ENCODE measurements at regions not wholly inside any gene's neighbourhood (a gene's known extent, or its start where the extent isn't known, plus 50 kb on each side); places are given as distances from the start of the nearest gene placed in this dataset.

DNA sequence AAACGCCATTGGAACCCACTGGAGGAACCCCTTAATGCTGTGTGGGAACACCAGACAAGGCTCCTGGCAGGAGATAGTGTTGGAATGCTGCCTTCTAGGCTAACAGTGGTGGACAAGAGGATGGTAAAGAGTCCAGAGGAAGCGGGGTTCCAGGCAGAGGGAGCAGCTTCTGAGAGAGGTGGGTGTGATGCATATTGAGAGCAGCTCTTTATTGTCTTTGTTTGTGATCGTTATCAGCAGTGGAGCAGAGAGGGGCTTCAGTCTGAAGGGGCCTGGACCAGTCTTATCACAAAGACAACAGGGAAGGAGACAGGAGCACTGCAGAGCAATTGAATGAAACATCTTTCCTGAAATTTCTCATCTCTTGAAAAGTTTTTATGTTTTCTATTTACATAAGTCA, 106.8 kb upstream of the PLET1 start:
- DNase-seq (no peak), ATAC-seq (ENCODE audit: poor library complexity) (no peak)
- Mint-ChIP-seq H3K9me3 (no peaks in the 10 kb centered on the region), H3K36me3 (ENCODE audit: low read depth) (peaks cover 4% of the 10 kb centered on the region), H3K27ac (no peak overlapping the region), H3K27me3 (no peaks in the 10 kb centered on the region), H3K4me3 (no peak overlapping the region), H3K4me1 (ENCODE audit: low read depth) (no peaks in the 10 kb centered on the region)
- CTCF ChIA-PET = no interaction called here
- Histone ChIP-seq H3K27ac (ENCODE audit: low read depth in 1 of 2, low read length in 2 of 2) (no peak overlapping the region), H3K27me3 (ENCODE audit: control insufficient read depth in 1 of 2, insufficient read depth in 2 of 2, low read length in 2 of 2) (no peaks in the 10 kb centered on the region), H3K4me1 (ENCODE audit: insufficient read depth, low read length) (no peaks in the 10 kb centered on the region), H3K4me3 (ENCODE audit: low read length) (no peak overlapping the region), H3K9me3 (ENCODE audit: control insufficient read depth in 1 of 2, insufficient read depth in 1 of 2, low read length in 2 of 2) (no peaks in the 10 kb centered on the region), H3K36me3 (ENCODE audit: insufficient read depth, low read length) (no peaks in the 10 kb centered on the region)
- no peak for TF ChIP-seq CTCF (IDR thresholded peaks at IDR 0.05)
- POLR2A ChIA-PET = no interaction called here
- intact Hi-C loops (cut with DNase I, micrococcal nuclease) = no loop called here

DNA sequence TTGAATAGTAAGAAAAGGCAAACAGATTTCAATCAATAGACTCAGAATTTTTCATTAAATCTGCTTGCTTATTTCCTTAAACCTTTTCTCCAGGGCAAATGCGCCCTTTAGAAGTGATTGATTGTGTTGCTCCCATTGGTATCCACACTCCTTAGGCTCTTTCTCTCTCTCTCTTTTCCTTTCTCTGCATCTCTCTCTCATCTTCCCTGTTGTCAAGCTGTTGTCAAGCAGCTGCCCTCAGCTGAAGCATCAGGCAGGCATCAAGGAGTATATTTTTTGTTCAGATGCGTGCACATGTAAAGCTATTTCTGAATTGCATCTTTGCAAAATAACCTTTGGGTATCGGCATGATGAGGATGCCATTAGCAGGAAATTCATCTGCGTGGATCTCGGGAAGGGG, 107.2 kb upstream of the PLET1 start:
- CTCF ChIA-PET = no interaction called here
- Histone ChIP-seq H3K9me3 (ENCODE audit: control insufficient read depth in 1 of 2, insufficient read depth in 1 of 2, low read length in 2 of 2) (no peaks in the 10 kb centered on the region), H3K27ac (ENCODE audit: low read depth in 1 of 2, low read length in 2 of 2) (no peak overlapping the region), H3K4me3 (ENCODE audit: low read length) (no peak overlapping the region), H3K4me1 (ENCODE audit: insufficient read depth, low read length) (no peaks in the 10 kb centered on the region), H3K36me3 (ENCODE audit: insufficient read depth, low read length) (no peaks in the 10 kb centered on the region), H3K27me3 (ENCODE audit: control insufficient read depth in 1 of 2, insufficient read depth in 2 of 2, low read length in 2 of 2) (no peaks in the 10 kb centered on the region)
- POLR2A ChIA-PET = no interaction called here
- ATAC-seq (ENCODE audit: poor library complexity) (no peak), DNase-seq (no peak)
- Mint-ChIP-seq H3K4me3 (no peak overlapping the region), H3K27ac (no peak overlapping the region), H3K4me1 (ENCODE audit: low read depth) (no peaks in the 10 kb centered on the region), H3K36me3 (ENCODE audit: low read depth) (peaks cover 6% of the 10 kb centered on the region), H3K27me3 (no peaks in the 10 kb centered on the region), H3K9me3 (no peaks in the 10 kb centered on the region)
- intact Hi-C loops (cut with DNase I, micrococcal nuclease) = no loop called here
- TF ChIP-seq CTCF (IDR thresholded peaks at IDR 0.05) = no peak

GRCh38 chr11:112368381-112368780, 107.7 kb upstream of the PLET1 start:
- intact Hi-C loops (cut with DNase I, micrococcal nuclease) = no loop called here
- H3K4me3 Mint-ChIP-seq = no peak overlapping the region
- no peaks in the 10 kb centered on the region for H3K27me3 Mint-ChIP-seq
- Histone ChIP-seq H3K36me3 (ENCODE audit: insufficient read depth, low read length) (no peaks in the 10 kb centered on the region), H3K9me3 (ENCODE audit: control insufficient read depth in 1 of 2, insufficient read depth in 1 of 2, low read length in 2 of 2) (no peaks in the 10 kb centered on the region), H3K4me3 (ENCODE audit: low read length) (no peak overlapping the region), H3K4me1 (ENCODE audit: insufficient read depth, low read length) (no peaks in the 10 kb centered on the region), H3K27me3 (ENCODE audit: control insufficient read depth in 1 of 2, insufficient read depth in 2 of 2, low read length in 2 of 2) (no peaks in the 10 kb centered on the region), H3K27ac (ENCODE audit: low read depth in 1 of 2, low read length in 2 of 2) (no peak overlapping the region)
- ATAC-seq (ENCODE audit: poor library complexity) (no peak), DNase-seq (no peak)
- H3K27ac Mint-ChIP-seq = no peak overlapping the region
- peaks cover 9% of the 10 kb centered on the region for H3K36me3 Mint-ChIP-seq (ENCODE audit: low read depth)
- no peaks in the 10 kb centered on the region for H3K4me1 Mint-ChIP-seq (ENCODE audit: low read depth)
- no peaks in the 10 kb centered on the region for H3K9me3 Mint-ChIP-seq
- ChIA-PET POLR2A (no interaction called here), CTCF (no interaction called here)
- no peak for TF ChIP-seq CTCF (IDR thresholded peaks at IDR 0.05)

Measured in CD4-positive, alpha-beta T cell (primary cell).